T-helper 1 cell treated with Interleukin-12 subunit alpha and Interleukin-12 subunit beta and Interleukin-4 antibody, amounts not matched to agents 30 μg/mL and 1 μg/mL, for 36 hours (primary cell): ENCODE measurements at regions not wholly inside any gene's neighbourhood (a gene's known extent, or its start where the extent isn't known, plus 50 kb on each side); places are given as distances from the start of the nearest gene placed in this dataset.

ENCODE experiments used
- H3K27ac Mint-ChIP-seq: one replicate; pipeline ENCODE4 v1.8.0; 2021; ENCODE audit warnings: mild to moderate bottlenecking, mixed read lengths
- H3K27me3 Mint-ChIP-seq: one replicate; pipeline ENCODE4 v1.8.0; 2021; ENCODE audit warnings: low read depth, mixed read lengths
- H3K36me3 Mint-ChIP-seq: one replicate; pipeline ENCODE4 v1.8.0; 2021; ENCODE audit warnings: low read depth, mixed read lengths
- H3K4me1 Mint-ChIP-seq: one replicate; pipeline ENCODE4 v1.8.0; 2021; ENCODE audit warnings: low read depth, mixed read lengths
- H3K4me3 Mint-ChIP-seq: one replicate; pipeline ENCODE4 v1.8.0; 2021; ENCODE audit warnings: mild to moderate bottlenecking, moderate library complexity, mixed read lengths
- H3K9me3 Mint-ChIP-seq: one replicate; pipeline ENCODE4 v1.8.0; 2021; ENCODE audit warnings: mixed read lengths

DNA sequence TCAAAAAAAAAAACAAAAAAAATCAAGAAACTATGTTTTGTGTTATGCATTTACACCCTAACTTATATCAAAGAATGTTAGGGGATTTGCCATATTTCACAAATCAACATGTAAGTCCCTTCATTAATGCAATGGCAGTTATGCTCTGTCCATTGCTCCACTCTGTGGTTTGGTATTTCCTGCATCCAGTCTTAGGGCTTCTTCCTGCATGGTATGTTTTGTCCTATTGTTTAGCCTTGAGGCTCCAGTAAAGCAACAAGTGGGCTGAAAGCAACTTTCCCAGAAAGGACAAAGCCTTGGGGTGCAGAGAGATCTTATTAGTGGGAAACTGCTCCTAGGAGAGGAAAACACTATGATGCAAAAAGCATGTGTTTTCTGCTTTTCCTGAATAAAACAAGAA is 474.1 kb downstream of the IRS1 start:
- no peaks in the 10 kb centered on the region for H3K9me3 Mint-ChIP-seq
- no peak overlapping the region for H3K27ac Mint-ChIP-seq
- no peak overlapping the region for H3K4me3 Mint-ChIP-seq
- H3K4me1 Mint-ChIP-seq, result no peaks in the 10 kb centered on the region
- no peaks in the 10 kb centered on the region for H3K36me3 Mint-ChIP-seq
- H3K27me3 Mint-ChIP-seq, result peaks cover 5% of the 10 kb centered on the region

DNA sequence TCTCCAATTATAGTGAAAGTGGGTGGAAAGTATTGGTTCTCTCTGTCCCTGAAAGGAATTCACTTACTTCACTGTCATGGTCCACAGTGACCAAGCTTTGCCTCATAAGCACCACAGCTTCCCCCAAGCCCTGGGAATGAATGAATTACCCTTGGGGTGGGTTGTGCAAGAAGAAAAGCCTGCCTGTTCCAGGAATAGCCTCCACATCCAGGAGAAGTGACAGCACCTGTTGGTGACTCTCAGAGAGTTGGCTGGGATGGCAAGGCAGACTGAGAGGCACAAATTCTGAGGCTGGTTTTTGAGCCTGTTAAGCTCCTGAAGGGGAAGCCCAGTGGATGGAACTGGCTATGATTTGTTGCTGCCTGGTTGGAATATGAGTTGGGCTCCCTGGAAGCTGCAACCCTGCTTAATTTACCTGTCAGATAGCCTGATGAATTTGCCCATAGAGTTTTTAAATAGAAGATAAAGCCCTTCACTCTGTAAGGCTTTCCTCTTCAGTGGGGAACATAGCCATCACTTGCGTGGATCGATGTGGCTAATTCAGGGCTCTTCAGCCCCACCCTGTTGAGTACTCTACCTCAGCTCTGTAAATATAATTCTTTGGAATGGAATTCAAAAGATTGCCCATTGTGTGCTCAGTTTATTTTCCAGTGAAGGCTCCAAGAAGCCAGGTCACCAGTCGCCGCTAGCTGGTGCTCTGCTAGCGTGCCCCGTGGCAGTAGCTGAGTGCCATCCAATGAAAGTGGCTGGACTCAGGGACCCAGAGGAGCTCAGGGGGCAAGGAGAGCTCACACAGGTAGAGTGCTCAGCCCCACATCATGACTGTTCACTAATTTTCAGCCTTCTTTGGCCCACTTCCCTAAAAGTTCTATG is 479.3 kb downstream of the IRS1 start:
- H3K9me3 Mint-ChIP-seq, result no peaks in the 10 kb centered on the region
- no peak overlapping the region for H3K4me3 Mint-ChIP-seq
- H3K4me1 Mint-ChIP-seq, result no peaks in the 10 kb centered on the region
- peaks cover 14% of the 10 kb centered on the region for H3K27me3 Mint-ChIP-seq
- no peak overlapping the region for H3K27ac Mint-ChIP-seq
- H3K36me3 Mint-ChIP-seq, result no peaks in the 10 kb centered on the region

DNA sequence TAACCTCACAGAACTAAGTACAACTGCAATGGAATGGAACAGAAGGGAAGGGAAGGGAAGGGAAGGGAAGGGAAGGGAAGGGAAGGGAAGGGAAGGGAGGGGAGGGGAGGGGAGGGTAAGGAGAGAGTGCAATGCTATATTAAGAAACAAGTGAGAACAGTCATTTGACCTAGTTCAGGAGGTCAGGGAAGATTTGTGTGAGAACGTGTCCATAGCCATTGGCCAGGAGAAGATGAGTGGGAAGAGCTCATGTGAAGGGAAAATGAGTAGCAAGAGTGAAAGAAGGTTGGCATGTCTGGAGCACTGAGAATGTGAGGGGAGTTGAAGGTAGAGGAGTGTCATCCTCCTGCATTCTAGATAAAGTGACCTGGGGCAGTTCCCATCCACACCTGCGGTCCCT is 481.6 kb downstream of the IRS1 start:
- no peak overlapping the region for H3K27ac Mint-ChIP-seq
- H3K9me3 Mint-ChIP-seq, result no peaks in the 10 kb centered on the region
- no peaks in the 10 kb centered on the region for H3K36me3 Mint-ChIP-seq
- H3K4me3 Mint-ChIP-seq, result no peak overlapping the region
- peaks cover 12% of the 10 kb centered on the region for H3K27me3 Mint-ChIP-seq
- H3K4me1 Mint-ChIP-seq, result no peaks in the 10 kb centered on the region

DNA sequence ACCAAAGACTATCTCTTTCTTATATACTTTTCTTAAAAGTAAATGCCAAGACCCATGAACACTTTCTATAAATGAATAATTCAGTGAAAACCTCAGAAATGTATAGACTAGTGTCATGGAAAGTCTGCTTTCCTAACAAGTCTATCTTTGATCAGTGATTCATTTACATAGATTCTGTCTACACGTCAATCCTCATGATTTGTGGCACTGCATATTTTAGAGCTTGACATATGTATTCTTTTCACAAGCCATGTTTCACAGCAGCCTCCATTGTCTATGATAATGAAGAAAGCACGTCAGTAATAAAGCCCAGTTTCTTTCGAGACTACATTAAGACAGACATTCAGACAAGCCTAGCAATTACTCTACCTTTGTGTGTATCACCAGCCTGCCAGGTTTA is 486.6 kb downstream of the IRS1 start:
- H3K4me3 Mint-ChIP-seq, result no peak overlapping the region
- peaks cover 13% of the 10 kb centered on the region for H3K27me3 Mint-ChIP-seq
- no peak overlapping the region for H3K27ac Mint-ChIP-seq
- no peaks in the 10 kb centered on the region for H3K4me1 Mint-ChIP-seq
- H3K36me3 Mint-ChIP-seq, result no peaks in the 10 kb centered on the region
- H3K9me3 Mint-ChIP-seq, result no peaks in the 10 kb centered on the region

DNA sequence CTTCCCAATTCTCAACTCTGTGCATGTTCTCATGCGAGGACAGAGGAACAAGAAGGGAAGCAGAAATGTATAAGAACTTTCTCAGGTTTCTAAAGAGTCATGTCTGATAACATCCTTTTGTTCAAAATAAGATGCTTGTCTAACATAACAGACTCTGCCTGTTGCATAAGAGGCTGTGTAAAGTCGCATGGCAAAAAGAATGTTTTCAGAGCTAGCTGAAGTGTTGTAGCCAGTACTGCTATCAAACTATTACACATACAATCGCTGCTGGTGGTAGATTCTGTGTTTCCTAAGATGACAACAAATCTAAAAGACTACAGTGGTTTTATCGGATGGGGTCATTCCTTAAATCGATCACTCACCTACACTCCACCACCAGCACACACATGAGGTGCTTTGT is 487.5 kb downstream of the IRS1 start:
- Mint-ChIP-seq H3K4me3 (no peak overlapping the region), H3K9me3 (no peaks in the 10 kb centered on the region), H3K4me1 (no peaks in the 10 kb centered on the region), H3K27ac (no peak overlapping the region), H3K27me3 (peaks cover 5% of the 10 kb centered on the region), H3K36me3 (no peaks in the 10 kb centered on the region)

DNA sequence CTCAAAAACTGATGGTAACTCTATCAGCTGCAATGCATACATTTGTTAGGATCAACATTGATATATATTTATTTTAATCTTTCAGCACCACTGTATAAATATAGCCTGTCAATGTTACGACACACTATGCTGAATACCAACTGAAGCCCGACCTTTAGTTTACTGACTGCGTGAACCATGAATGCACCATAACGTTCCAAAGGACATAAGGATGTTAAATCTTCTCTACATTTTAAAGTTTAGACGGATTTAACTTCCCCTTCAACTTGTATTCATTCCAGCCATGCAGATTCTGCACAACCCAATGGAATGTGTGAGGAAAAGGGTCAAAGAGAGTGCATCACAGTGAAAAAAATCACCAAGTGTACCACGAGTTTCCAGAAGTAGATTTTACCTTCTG is 489.5 kb downstream of the IRS1 start:
- Mint-ChIP-seq H3K4me1 (no peaks in the 10 kb centered on the region), H3K36me3 (no peaks in the 10 kb centered on the region), H3K9me3 (no peaks in the 10 kb centered on the region), H3K27me3 (peaks cover 5% of the 10 kb centered on the region), H3K4me3 (no peak overlapping the region), H3K27ac (no peak overlapping the region)

DNA sequence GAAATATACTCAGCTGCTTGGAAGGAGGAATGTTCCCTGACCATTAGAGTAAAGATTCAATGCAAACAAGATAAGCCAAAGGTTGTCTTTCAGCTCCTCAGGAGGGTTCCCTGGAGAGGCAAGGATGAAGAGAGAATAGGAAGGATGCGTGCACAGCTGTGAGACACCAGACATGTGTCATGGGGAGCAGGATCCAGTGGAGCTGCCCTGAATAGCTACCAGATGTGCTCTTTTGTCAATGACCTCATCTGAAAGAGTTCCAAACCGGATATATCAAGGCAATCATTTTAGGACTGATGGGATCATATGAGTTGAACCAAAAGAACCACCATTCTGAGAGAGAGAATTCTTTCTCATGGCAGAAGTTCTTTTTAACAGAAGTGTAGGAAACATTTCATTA is 490.6 kb downstream of the IRS1 start:
- H3K27me3 Mint-ChIP-seq, result peaks cover 5% of the 10 kb centered on the region
- H3K4me3 Mint-ChIP-seq, result no peak overlapping the region

DNA sequence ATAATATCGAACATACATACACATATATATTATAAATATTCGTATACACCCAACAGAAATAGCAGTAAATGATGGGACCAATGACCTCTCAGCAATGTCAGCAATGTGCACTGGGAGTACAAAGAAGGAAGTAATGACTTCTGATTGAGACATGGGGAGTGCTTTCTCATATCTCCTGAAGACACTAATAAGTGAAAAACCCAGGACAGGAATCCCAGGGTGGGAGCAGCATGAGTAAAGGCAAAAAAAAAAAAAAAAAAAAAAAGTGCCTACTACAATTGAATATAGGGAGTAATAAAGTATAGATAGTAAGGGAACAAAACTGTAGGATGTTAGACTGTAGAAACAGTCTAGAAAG is 491.3 kb downstream of the IRS1 start:
- no peaks in the 10 kb centered on the region for H3K36me3 Mint-ChIP-seq
- peaks cover 5% of the 10 kb centered on the region for H3K27me3 Mint-ChIP-seq
- no peaks in the 10 kb centered on the region for H3K4me1 Mint-ChIP-seq
- H3K27ac Mint-ChIP-seq, result no peak overlapping the region
- no peak overlapping the region for H3K4me3 Mint-ChIP-seq
- H3K9me3 Mint-ChIP-seq, result no peaks in the 10 kb centered on the region

More for the DNA sequence above, 490.6 kb downstream of the IRS1 start:
- H3K27ac Mint-ChIP-seq, result no peak overlapping the region
- H3K4me1 Mint-ChIP-seq, result no peaks in the 10 kb centered on the region
- H3K36me3 Mint-ChIP-seq, result no peaks in the 10 kb centered on the region
- H3K9me3 Mint-ChIP-seq, result no peaks in the 10 kb centered on the region

DNA sequence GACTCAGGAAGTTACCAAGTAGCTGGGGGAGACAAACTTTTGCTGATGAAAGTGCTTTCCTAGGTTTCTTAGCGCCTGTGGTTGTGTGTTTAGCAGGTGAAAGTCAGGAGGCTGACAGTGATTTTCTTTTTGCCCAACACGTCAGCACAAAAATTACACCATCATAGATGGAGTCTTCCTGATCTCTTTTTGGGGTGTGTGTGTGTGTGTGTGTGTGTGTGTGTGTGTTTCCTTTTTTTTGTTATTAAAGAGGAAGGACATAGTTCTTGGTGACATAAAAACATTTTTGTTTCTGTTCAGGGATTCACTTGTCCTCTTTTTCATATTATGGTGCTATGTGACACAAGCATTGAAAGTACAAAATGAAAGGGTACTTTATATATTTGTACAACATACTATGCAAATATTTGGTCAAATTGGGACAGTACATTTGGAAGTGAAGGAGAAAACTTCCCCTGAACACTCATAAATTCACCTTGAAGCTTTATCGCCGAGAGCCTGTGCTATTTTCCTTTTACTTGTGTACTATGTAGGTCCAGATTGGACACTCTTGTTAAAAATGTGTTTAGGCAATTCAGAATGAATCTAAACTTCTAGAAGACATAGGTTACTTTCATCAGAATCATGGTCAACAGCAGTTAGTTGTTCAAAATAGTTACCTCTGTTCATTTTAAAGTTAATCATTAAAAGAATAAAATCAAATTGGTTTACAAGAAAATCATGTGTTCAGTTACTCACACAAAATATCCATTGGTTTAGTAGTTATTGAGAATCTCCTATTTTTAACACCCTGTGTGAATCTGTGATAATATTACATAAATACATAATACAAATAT is 491.9 kb downstream of the IRS1 start:
- Mint-ChIP-seq H3K27me3 (peaks cover 5% of the 10 kb centered on the region), H3K9me3 (no peaks in the 10 kb centered on the region), H3K36me3 (no peaks in the 10 kb centered on the region), H3K4me1 (no peaks in the 10 kb centered on the region), H3K27ac (no peak overlapping the region), H3K4me3 (no peak overlapping the region)

DNA sequence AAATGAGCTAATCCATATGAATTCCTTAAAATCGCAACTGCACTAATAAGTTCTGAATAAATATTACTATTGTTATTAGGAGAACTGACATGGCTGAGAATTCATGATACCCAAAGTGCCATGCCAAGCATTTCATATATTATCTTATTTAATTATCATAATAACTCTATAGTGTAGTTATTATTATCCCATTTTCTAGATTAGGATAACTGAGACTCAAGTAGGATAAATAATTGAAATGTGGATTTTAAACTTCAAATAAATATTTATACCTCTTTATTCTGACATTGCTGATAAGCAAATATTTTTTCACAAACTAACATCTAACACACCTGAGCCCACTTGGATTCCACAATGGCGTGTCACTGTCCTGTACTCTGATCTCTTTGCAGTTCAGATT is 492.7 kb downstream of the IRS1 start:
- Mint-ChIP-seq H3K9me3 (no peaks in the 10 kb centered on the region), H3K4me3 (no peak overlapping the region), H3K27ac (no peak overlapping the region), H3K4me1 (no peaks in the 10 kb centered on the region), H3K36me3 (no peaks in the 10 kb centered on the region), H3K27me3 (peaks cover 5% of the 10 kb centered on the region)

DNA sequence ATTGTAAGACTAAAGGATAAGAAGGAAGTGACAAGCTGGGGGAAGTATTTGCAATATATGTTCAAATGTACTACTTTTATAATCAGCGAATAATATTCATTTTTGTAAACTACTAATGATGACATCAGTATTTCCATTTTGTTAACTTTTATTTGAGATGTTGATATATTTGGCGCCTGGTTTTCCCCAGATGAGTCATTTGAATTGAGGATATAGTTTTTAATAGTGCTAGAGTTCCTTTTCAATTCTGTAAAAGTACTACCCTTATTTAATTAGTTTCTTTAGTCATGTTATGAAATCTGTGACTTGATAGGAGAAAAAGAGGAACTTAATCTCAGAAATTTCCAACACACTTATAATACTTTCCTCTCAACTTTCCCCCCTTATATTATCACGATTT is 495.3 kb downstream of the IRS1 start:
- Mint-ChIP-seq H3K9me3 (no peaks in the 10 kb centered on the region), H3K27me3 (peaks cover 9% of the 10 kb centered on the region), H3K27ac (no peak overlapping the region), H3K4me3 (no peak overlapping the region), H3K4me1 (no peaks in the 10 kb centered on the region), H3K36me3 (no peaks in the 10 kb centered on the region)

DNA sequence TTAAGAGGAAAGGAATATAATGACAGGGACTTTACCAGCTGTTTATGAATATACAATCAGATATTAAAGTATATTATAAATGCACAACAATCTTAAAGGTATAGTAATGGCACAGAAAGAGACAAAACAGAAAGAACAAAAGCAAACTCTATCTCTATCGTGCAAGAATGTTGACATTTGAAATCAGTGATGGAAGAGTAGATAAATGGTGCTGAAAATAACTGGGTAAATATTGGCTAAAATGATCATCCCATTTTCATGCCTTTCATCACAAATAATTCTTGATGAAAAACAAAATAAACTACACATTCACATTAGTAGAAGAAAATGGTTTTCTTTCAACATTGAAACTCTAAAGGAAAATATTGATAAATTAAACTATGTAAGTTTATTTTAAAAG is 495.9 kb downstream of the IRS1 start:
- H3K4me1 Mint-ChIP-seq, result no peaks in the 10 kb centered on the region
- H3K4me3 Mint-ChIP-seq, result no peak overlapping the region
- no peak overlapping the region for H3K27ac Mint-ChIP-seq
- peaks cover 5% of the 10 kb centered on the region for H3K27me3 Mint-ChIP-seq
- H3K9me3 Mint-ChIP-seq, result no peaks in the 10 kb centered on the region
- no peaks in the 10 kb centered on the region for H3K36me3 Mint-ChIP-seq

DNA sequence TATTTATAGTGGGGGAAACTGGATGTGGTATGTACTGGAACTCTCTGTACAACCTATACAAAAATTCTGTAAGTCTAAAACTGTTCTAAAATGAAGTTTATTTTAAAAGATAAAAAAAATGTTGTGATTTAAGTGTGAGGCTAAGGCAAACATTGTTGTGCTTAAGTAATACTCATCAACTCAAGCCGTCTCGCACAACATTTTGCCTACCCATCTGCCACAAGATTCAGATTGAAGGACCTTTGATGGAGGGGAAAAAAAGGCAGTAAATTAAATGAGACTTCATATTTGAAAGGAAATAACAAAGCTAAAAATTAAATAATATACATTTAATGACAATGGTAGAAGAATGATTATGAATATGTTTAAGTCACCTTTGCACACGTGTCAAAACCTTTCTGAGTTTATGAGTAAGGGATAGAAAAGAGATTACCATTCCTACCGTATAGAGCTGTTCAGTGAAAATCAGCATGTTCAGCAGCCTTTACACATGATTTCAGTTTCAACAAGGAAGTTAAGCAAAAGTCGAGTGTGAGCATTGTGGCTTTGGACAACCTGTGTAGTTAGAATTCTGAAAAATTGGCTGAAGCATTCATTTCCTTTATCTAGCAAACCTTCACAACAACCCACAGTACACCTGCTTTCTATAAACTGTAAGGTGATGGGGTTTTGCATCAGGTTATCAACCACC is 499.3 kb downstream of the IRS1 start:
- H3K27me3 Mint-ChIP-seq, result peaks cover 5% of the 10 kb centered on the region
- H3K36me3 Mint-ChIP-seq, result no peaks in the 10 kb centered on the region
- H3K9me3 Mint-ChIP-seq, result no peaks in the 10 kb centered on the region
- no peak overlapping the region for H3K4me3 Mint-ChIP-seq
- no peaks in the 10 kb centered on the region for H3K4me1 Mint-ChIP-seq
- H3K27ac Mint-ChIP-seq, result no peak overlapping the region

DNA sequence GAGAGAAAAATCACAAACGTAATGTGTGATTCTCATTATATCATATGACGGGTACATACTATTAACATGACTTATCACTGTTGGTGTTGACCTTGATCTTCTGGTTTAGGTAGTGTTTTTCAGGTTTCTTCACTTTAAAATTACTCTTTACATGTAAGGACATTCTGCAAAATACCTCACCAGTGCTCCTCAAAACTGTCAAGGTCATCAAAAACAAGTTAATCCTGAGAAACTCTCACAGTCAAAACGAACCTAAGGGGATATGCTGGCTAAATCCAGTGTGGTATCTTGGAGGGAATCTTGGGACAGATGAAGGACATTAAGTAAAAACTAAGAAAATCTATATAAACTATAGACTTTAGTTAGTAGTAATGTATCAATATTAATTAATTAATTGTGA is 499.8 kb downstream of the IRS1 start:
- no peak overlapping the region for H3K4me3 Mint-ChIP-seq

DNA sequence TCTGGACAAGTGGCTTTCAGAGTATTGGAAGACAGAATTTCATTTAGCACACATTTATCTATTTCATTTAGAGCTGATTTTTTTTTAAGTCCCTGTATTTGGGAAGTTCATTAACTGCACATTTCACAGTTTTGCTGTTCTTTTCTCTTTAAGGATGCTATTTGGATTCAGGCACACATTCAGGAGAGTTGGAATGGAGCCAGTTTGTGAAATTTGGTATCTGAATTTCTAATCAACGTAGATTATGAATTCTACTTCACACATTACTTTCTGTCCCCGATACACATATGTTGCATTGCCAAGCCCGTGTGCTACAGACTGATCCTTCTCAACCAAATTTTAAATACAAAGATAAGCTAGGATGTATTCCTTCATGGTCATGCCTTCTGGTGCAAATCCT is 503.9 kb downstream of the IRS1 start:
- Mint-ChIP-seq H3K9me3 (peaks cover 6% of the 10 kb centered on the region), H3K4me1 (no peaks in the 10 kb centered on the region), H3K27ac (no peak overlapping the region), H3K27me3 (peaks cover 5% of the 10 kb centered on the region), H3K36me3 (no peaks in the 10 kb centered on the region), H3K4me3 (no peak overlapping the region)

More for the DNA sequence above, 499.8 kb downstream of the IRS1 start:
- Mint-ChIP-seq H3K4me1 (no peaks in the 10 kb centered on the region), H3K27me3 (peaks cover 5% of the 10 kb centered on the region), H3K9me3 (no peaks in the 10 kb centered on the region), H3K36me3 (no peaks in the 10 kb centered on the region), H3K27ac (no peak overlapping the region)
